ENCODE measurements at regions not wholly inside any gene's neighbourhood (a gene's known extent, or its start where the extent isn't known, plus 50 kb on each side); places are given as distances from the start of the nearest gene placed in this dataset.

GRCh38 chr7:16985621-16986020, 103.8 kb upstream of the AGR3 start:
- TF ChIP-seq POLR2A (IDR thresholded peaks at IDR 0.05): no peak
- intact Hi-C loops (cut with DNase I): loop anchor here in 7 of 10 donors (10.0 kb wide), 5 partner anchors 309 to 659 kb away; partner anchors contain the start of gene AHR (in 1 of the 7)
- no peaks in the 10 kb centered on the region for H3K27me3 ChIP-seq
- no peak overlapping the region for H3K4me3 ChIP-seq
- H3K36me3 ChIP-seq: no peaks in the 10 kb centered on the region
- H3K27ac ChIP-seq: no peak overlapping the region
- DNase-seq (no peak), ATAC-seq (no peak)
- peaks cover 0 to 21% (median 5%) of the 10 kb centered on the region in 12 donors for H3K4me1 ChIP-seq
- H3K9me3 ChIP-seq: no peaks in the 10 kb centered on the region
- 88 to 93% (median 90%) methylated on average over 1 of the region's 1 CpG for WGBS, 4 donors

GRCh38 chr7:16986755-16987154, 105.0 kb upstream of the AGR3 start:
- TF ChIP-seq CTCF (IDR thresholded peaks at IDR 0.05) (no peak), POLR2A (IDR thresholded peaks at IDR 0.05) (no peak)
- ATAC-seq (no peak), DNase-seq (no peak)
- 73 to 86% (median 77%) methylated on average over 1 of the region's 1 CpG for WGBS, 4 donors
- intact Hi-C loops (cut with DNase I): loop anchor here in 7 of 10 donors (10.0 kb wide), 5 partner anchors 308 to 658 kb away; partner anchors contain the start of gene AHR (in 1 of the 7)
- no peaks in the 10 kb centered on the region for H3K9me3 ChIP-seq
- H3K36me3 ChIP-seq: no peaks in the 10 kb centered on the region
- peaks cover 0 to 22% (median 5%) of the 10 kb centered on the region in 12 donors for H3K4me1 ChIP-seq
- H3K27me3 ChIP-seq: no peaks in the 10 kb centered on the region
- no peak overlapping the region for H3K4me3 ChIP-seq
- H3K27ac ChIP-seq: no peak overlapping the region

- TF ChIP-seq POLR2A (IDR thresholded peaks at IDR 0.05): no peak
- TF ChIP-seq CTCF (IDR thresholded peaks at IDR 0.05): no peak
- Histone ChIP-seq H3K4me3 (peak overlapping the region in 8 of 12 donors; percentile 4 to 51 (median 24)), H3K9me3 (no peaks in the 10 kb centered on the region), H3K27me3 (no peaks in the 10 kb centered on the region), H3K36me3 (no peaks in the 10 kb centered on the region), H3K27ac (peak overlapping the region in 9 of 12 donors; percentile 1 to 69 (median 28)), H3K4me1 (peaks cover 0 to 18% (median 5%) of the 10 kb centered on the region in 12 donors)
- DNase-seq (peak in 4 of 5 donors; percentile 29 to 58 (median 44)), ATAC-seq (peak; percentile 65 to 84 (median 77))
- WGBS, 4 donors: 23 to 32% (median 27%) methylated on average over 7 of the region's 7 CpGs
- intact Hi-C loops (cut with DNase I): loop anchor here in 7 of 10 donors (10.0 kb wide), 5 partner anchors 305 to 655 kb away; partner anchors contain the start of gene AHR (in 1 of the 7)
Observed at GRCh38 chr7:16989811-16990413, 108.1 kb upstream of the AGR3 start.

- Histone ChIP-seq H3K4me3 (no peak overlapping the region), H3K36me3 (no peaks in the 10 kb centered on the region), H3K27me3 (no peaks in the 10 kb centered on the region), H3K4me1 (peaks cover 0 to 18% (median 5%) of the 10 kb centered on the region in 12 donors), H3K27ac (no peak overlapping the region), H3K9me3 (peaks cover 0 to 10% (median under 1%) of the 10 kb centered on the region in 12 donors)
- intact Hi-C loops (cut with DNase I): no loop called here
- DNase-seq: no peak
- 94 to 96% (median 95%) methylated on average over 5 of the region's 5 CpGs for WGBS, 4 donors
- TF ChIP-seq POLR2A (IDR thresholded peaks at IDR 0.05) (no peak), CTCF (IDR thresholded peaks at IDR 0.05) (no peak)
- no peak for ATAC-seq
Observed at GRCh38 chr7:16991551-16991950, 109.8 kb upstream of the AGR3 start.
